Left renal pelvis (tissue), 4 donors: ENCODE measurements at regions not wholly inside any gene's neighbourhood (a gene's known extent, or its start where the extent isn't known, plus 50 kb on each side); places are given as distances from the start of the nearest gene placed in this dataset.
"Not testable (repeated sequence)": the region's sequence is repeated elsewhere in the genome, so short reads cannot be mapped to it uniquely, and the experiment has no call there.

Experiments
- DNase-seq, 4 donors: peaks; one replicate each; pipeline ENCODE4 v3.0.0-alpha.2; 2013; ENCODE audit warnings: low read depth in 4 of 4, low spot score in 3 of 4

- no peak for DNase-seq
Observed at GRCh38 chr7:106747804-106748203, 86.8 kb upstream of the CCDC71L start.

- no peak for DNase-seq
Observed at GRCh38 chr7:106749165-106749564, 88.2 kb upstream of the CCDC71L start.

- no peak for DNase-seq
Observed at GRCh38 chr7:106750773-106751172, 89.8 kb upstream of the CCDC71L start.

- no peak for DNase-seq
Observed at GRCh38 chr7:106752367-106752766, 91.4 kb upstream of the CCDC71L start.

GRCh38 chr7:106755024-106755423 lies 94.1 kb upstream of the CCDC71L start:
- not testable (repeated sequence) for DNase-seq

- no peak for DNase-seq
Observed at GRCh38 chr7:106755641-106756040, 94.7 kb upstream of the CCDC71L start.

- no peak for DNase-seq
Observed at GRCh38 chr7:106756071-106756470, 95.1 kb upstream of the CCDC71L start.

- DNase-seq = no peak
Observed at GRCh38 chr7:106756884-106757283, 95.9 kb upstream of the CCDC71L start.

- no peak for DNase-seq
Observed at GRCh38 chr7:106757846-106758245, 96.9 kb upstream of the CCDC71L start.

- DNase-seq = not testable (repeated sequence)
Observed at GRCh38 chr7:106762845-106763244, 101.9 kb upstream of the CCDC71L start.

- no peak for DNase-seq
Observed at GRCh38 chr7:106763717-106764116, 101.4 kb upstream of the PIK3CG start.

GRCh38 chr7:106765727-106766355 lies 99.2 kb upstream of the PIK3CG start:
- DNase-seq = no peak

- DNase-seq = no peak
Observed at GRCh38 chr7:106766551-106766950, 98.5 kb upstream of the PIK3CG start.

- DNase-seq = no peak
Observed at GRCh38 chr7:106767078-106767477, 98.0 kb upstream of the PIK3CG start.

- no peak for DNase-seq
Observed at GRCh38 chr7:106767498-106768323, 97.4 kb upstream of the PIK3CG start.

GRCh38 chr7:106768324-106768751 lies 96.7 kb upstream of the PIK3CG start:
- DNase-seq = no peak

- DNase-seq = no peak
Observed at GRCh38 chr7:106770191-106770590, 94.9 kb upstream of the PIK3CG start.

GRCh38 chr7:106772655-106773108 lies 92.4 kb upstream of the PIK3CG start:
- no peak for DNase-seq

- no peak for DNase-seq
Observed at GRCh38 chr7:106773228-106773627, 91.9 kb upstream of the PIK3CG start.

GRCh38 chr7:106773721-106774120 lies 91.4 kb upstream of the PIK3CG start:
- DNase-seq = no peak

GRCh38 chr7:106774213-106774767 lies 90.8 kb upstream of the PIK3CG start:
- DNase-seq = no peak
